GM23338 (cell line): ENCODE measurements at regions not wholly inside any gene's neighbourhood (a gene's known extent, or its start where the extent isn't known, plus 50 kb on each side); places are given as distances from the start of the nearest gene placed in this dataset.

Experiments
- ATAC-seq: fragments of 200-7000 bp; cut with Tn5 transposase; 3 replicates; pipeline ENCODE4 v1.9.1; 2020
- DNase-seq: peaks from one replicate; pipeline ENCODE4 v3.0.0-alpha.2; 2015; ENCODE audit warnings: low spot score
- H2AFZ ChIP-seq: fragments of 200-600 bp; sonication (generic); 2 replicates; pipeline ENCODE4 v1.8.0; 2016; ENCODE audit warnings: antibody characterized with exemption, mild to moderate bottlenecking, moderate library complexity
- H3F3A ChIP-seq: fragments of 200-600 bp; sonication (generic); replicated peaks from 2 replicates; pipeline ENCODE4 v1.8.0; 2017; ENCODE audit warnings: antibody characterized with exemption, mixed run types, low read depth
- H3K27ac ChIP-seq: fragments of 200-600 bp; sonication (generic); 2 replicates; pipeline ENCODE4 v1.6.1; 2016; ENCODE audit warnings: low read depth
- H3K27me3 ChIP-seq: fragments of 200-600 bp; sonication (generic); 2 replicates; pipeline ENCODE4 v1.8.0; 2016; ENCODE audit warnings: mild to moderate bottlenecking, mixed run types, moderate library complexity; ENCODE audit not compliant: insufficient read depth
- H3K36me3 ChIP-seq: fragments of 200-600 bp; sonication (generic); 2 replicates; pipeline ENCODE4 v1.8.0; 2016; ENCODE audit warnings: mild to moderate bottlenecking; ENCODE audit not compliant: insufficient read depth
- H3K4me1 ChIP-seq: fragments of 200-600 bp; sonication (generic); 2 replicates; pipeline ENCODE4 v1.8.0; 2016; ENCODE audit warnings: mild to moderate bottlenecking, moderate library complexity; ENCODE audit not compliant: insufficient read depth
- H3K4me2 ChIP-seq: fragments of 200-600 bp; sonication (generic); 2 replicates; pipeline ENCODE4 v1.7.1; 2017; ENCODE audit warnings: mixed run types
- H3K4me3 ChIP-seq: fragments of 200-600 bp; sonication (generic); 2 replicates; pipeline ENCODE4 v1.6.1; 2016; ENCODE audit warnings: mixed run types
- H3K79me2 ChIP-seq: fragments of 200-600 bp; sonication (generic); replicated peaks from 2 replicates; pipeline ENCODE4 v1.8.0; 2017; ENCODE audit warnings: mild to moderate bottlenecking; ENCODE audit not compliant: insufficient read depth
- H3K9me2 ChIP-seq: fragments of 200-600 bp; sonication (generic); 2 replicates; pipeline ENCODE4 v1.8.0; 2017; ENCODE audit not compliant: insufficient read depth
- H4K20me1 ChIP-seq: fragments of 200-600 bp; sonication (generic); replicated peaks from 2 replicates; pipeline ENCODE4 v1.8.0; 2017; ENCODE audit warnings: mild to moderate bottlenecking; ENCODE audit not compliant: insufficient read depth
- H3K27ac Mint-ChIP-seq: 2 replicates; pipeline ENCODE4 v1.8.0; 2020; ENCODE audit warnings: inconsistent platforms, mild to moderate bottlenecking, moderate library complexity, mixed read lengths
- H3K27me3 Mint-ChIP-seq: 3 replicates; pipeline ENCODE4 v1.8.0; 2022; ENCODE audit warnings: low read depth, mild to moderate bottlenecking, moderate library complexity, mixed read lengths, inconsistent platforms; ENCODE audit not compliant: insufficient read depth, poor library complexity
- H3K36me3 Mint-ChIP-seq: 3 replicates; pipeline ENCODE4 v1.8.0; 2021; ENCODE audit warnings: low read depth, mild to moderate bottlenecking, inconsistent platforms, moderate library complexity, mixed read lengths
- H3K4me1 Mint-ChIP-seq: 3 replicates; pipeline ENCODE4 v1.8.0; 2020; ENCODE audit warnings: mild to moderate bottlenecking, inconsistent platforms, mixed read lengths
- H3K4me3 Mint-ChIP-seq: 3 replicates; pipeline ENCODE4 v1.8.0; 2021; ENCODE audit warnings: moderate library complexity, mild to moderate bottlenecking, inconsistent platforms, mixed read lengths
- H3K9me3 Mint-ChIP-seq: 3 replicates; pipeline ENCODE4 v1.8.0; 2020; ENCODE audit warnings: moderate library complexity, mild to moderate bottlenecking, inconsistent platforms, mixed read lengths
- EZH2 ChIP-seq: fragments of 200-600 bp; sonication (generic); IDR thresholded peaks from one replicate; pipeline ENCODE4 v1.8.0; 2017; ENCODE audit warnings: antibody characterized with exemption, mild to moderate bottlenecking, low read depth; ENCODE audit not compliant: unreplicated experiment
- EZH2phosphoT487 ChIP-seq: fragments of 200-600 bp; sonication (generic); IDR thresholded peaks from one replicate; pipeline ENCODE4 v1.8.1; 2018; ENCODE audit warnings: antibody characterized with exemption; ENCODE audit not compliant: unreplicated experiment
- JUNB ChIP-seq: IDR thresholded peaks from one replicate; pipeline ENCODE4 v1.6.1; 2016; ENCODE audit warnings: antibody characterized with exemption; ENCODE audit not compliant: unreplicated experiment
- POLR2AphosphoS5 ChIP-seq: IDR thresholded peaks from 2 replicates; pipeline ENCODE4 v1.6.1; 2016; ENCODE audit warnings: antibody characterized with exemption, low read depth
- REST ChIP-seq: IDR thresholded peaks from one replicate; pipeline ENCODE4 v1.6.1; 2018; ENCODE audit warnings: antibody characterized with exemption; ENCODE audit not compliant: unreplicated experiment
- STAT1 ChIP-seq: IDR thresholded peaks from one replicate; pipeline ENCODE4 v1.6.1; 2016; ENCODE audit warnings: antibody characterized with exemption; ENCODE audit not compliant: unreplicated experiment
- ZNF462 ChIP-seq: fragments of 250-450 bp; sonication (Bioruptor Pico); IDR thresholded peaks from 2 replicates; pipeline ENCODE4 v1.5.0; 2020; ENCODE audit warnings: mild to moderate bottlenecking, moderate library complexity
- TF ChIP-seq, protein P1 (sequence below), 2 experiments: fragments of 200-600 bp in 1 of 2; sonication (generic) in 1 of 2; conservative IDR thresholded peaks; 2 replicates each; pipeline versions ENCODE4 v1.5.1 to v1.6.1; 2016 to 2017; ENCODE audit warnings: antibody characterized with exemption in 2 of 2, low read depth in 2 of 2, mild to moderate bottlenecking in 2 of 2, moderate library complexity in 1 of 2

- H3K36me3 ChIP-seq: no peaks in the 10 kb centered on the region
- H3K4me1 ChIP-seq: 0 out of 2 replicates have a peak, but pooled peaks cover 5% of the 10 kb centered on the region
- DNase-seq (no peak), ATAC-seq (no peak)
- no peaks in the 10 kb centered on the region for H4K20me1 ChIP-seq
- TF ChIP-seq JUNB (no peak), POLR2AphosphoS5 (no peak), REST (no peak), ZNF462 (no peak), EZH2phosphoT487 (no peak), STAT1 (no peak), EZH2 (no peak)
- TF ChIP-seq, protein P1, sequence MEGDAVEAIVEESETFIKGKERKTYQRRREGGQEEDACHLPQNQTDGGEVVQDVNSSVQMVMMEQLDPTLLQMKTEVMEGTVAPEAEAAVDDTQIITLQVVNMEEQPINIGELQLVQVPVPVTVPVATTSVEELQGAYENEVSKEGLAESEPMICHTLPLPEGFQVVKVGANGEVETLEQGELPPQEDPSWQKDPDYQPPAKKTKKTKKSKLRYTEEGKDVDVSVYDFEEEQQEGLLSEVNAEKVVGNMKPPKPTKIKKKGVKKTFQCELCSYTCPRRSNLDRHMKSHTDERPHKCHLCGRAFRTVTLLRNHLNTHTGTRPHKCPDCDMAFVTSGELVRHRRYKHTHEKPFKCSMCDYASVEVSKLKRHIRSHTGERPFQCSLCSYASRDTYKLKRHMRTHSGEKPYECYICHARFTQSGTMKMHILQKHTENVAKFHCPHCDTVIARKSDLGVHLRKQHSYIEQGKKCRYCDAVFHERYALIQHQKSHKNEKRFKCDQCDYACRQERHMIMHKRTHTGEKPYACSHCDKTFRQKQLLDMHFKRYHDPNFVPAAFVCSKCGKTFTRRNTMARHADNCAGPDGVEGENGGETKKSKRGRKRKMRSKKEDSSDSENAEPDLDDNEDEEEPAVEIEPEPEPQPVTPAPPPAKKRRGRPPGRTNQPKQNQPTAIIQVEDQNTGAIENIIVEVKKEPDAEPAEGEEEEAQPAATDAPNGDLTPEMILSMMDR (conservative IDR thresholded peaks at IDR 0.05; ENCODE audit: low read depth in 2 of 2): no peak
- Mint-ChIP-seq H3K4me3 (no peak overlapping the region), H3K27ac (no peak overlapping the region), H3K4me1 (peaks cover 18% of the 10 kb centered on the region; the same call in 2 of the 3 replicates), H3K9me3 (no peaks in the 10 kb centered on the region), H3K36me3 (no peaks in the 10 kb centered on the region), H3K27me3 (no peaks in the 10 kb centered on the region)
- H3K4me3 ChIP-seq: no peak overlapping the region
- H3F3A ChIP-seq: no peaks in the 10 kb centered on the region
- no peak overlapping the region for H3K27ac ChIP-seq
- no peaks in the 10 kb centered on the region; the same call in 1 of the 2 replicates for H3K9me2 ChIP-seq
- H3K27me3 ChIP-seq: no peaks in the 10 kb centered on the region
- H3K79me2 ChIP-seq: no peaks in the 10 kb centered on the region
- no peak overlapping the region for H2AFZ ChIP-seq
- no peak overlapping the region for H3K4me2 ChIP-seq
These were observed 458.8 kb downstream of the DSC3 start for GRCh38 chr18:30583768-30584167.
